Esophagus (tissue), 2 donors: ENCODE measurements at regions not wholly inside any gene's neighbourhood (a gene's known extent, or its start where the extent isn't known, plus 50 kb on each side); places are given as distances from the start of the nearest gene placed in this dataset.

Source experiments
- H3K27ac ChIP-seq, 2 donors: one replicate each; pipeline ENCODE4 v1.5.1; 2013; ENCODE audit warnings: low read depth in 2 of 2, mild to moderate bottlenecking in 2 of 2, inconsistent platforms in 1 of 2, low read length in 1 of 2, moderate library complexity in 1 of 2
- H3K27me3 ChIP-seq, 2 donors: one replicate each; pipeline ENCODE4 v1.6.1; 2013; ENCODE audit warnings: low read length in 2 of 2, control low read depth in 1 of 2, mild to moderate bottlenecking in 1 of 2; ENCODE audit not compliant: insufficient read depth in 2 of 2, control insufficient read depth in 1 of 2
- H3K36me3 ChIP-seq, 2 donors: one replicate each; pipeline ENCODE4 v1.6.1; 2013; ENCODE audit warnings: low read length in 1 of 2; ENCODE audit not compliant: control insufficient read depth in 2 of 2, insufficient read depth in 2 of 2
- H3K4me1 ChIP-seq, 2 donors: one replicate each; pipeline ENCODE4 v1.6.1; 2013; ENCODE audit warnings: low read length in 1 of 2; ENCODE audit not compliant: control insufficient read depth in 2 of 2, insufficient read depth in 2 of 2
- H3K4me3 ChIP-seq, 2 donors: one replicate each; pipeline ENCODE4 v1.5.1; 2013; ENCODE audit warnings: low read length in 2 of 2, mild to moderate bottlenecking in 2 of 2, low read depth in 1 of 2, moderate library complexity in 1 of 2
- H3K9me3 ChIP-seq, 2 donors: one replicate each; pipeline ENCODE4 v1.6.1; 2013; ENCODE audit warnings: mild to moderate bottlenecking in 2 of 2, low read depth in 1 of 2, low read length in 1 of 2, moderate library complexity in 1 of 2; ENCODE audit not compliant: control insufficient read depth in 2 of 2, insufficient read depth in 1 of 2
- WGBS, 2 donors: extraction: QIAGEN DNeasy Blood & Tissue Kit; methylation state at CpG; one replicate each; pipeline ENCODE4 v1.1.7; 2013; 5-methylcytosine and 5-hydroxymethylcytosine counted together
- donor health status: healthy with polysubstance abuse.
- donor health status: Bipolar disorder and iron deficiency.

- WGBS, 2 donors = 76 to 77% methylated on average over 1 of the region's 1 CpG
- Histone ChIP-seq H3K4me3 (no peak overlapping the region), H3K27ac (no peak overlapping the region)
These were observed 813.6 kb upstream of the ALCAM start for GRCh38 chr3:104553121-104553520.

DNA sequence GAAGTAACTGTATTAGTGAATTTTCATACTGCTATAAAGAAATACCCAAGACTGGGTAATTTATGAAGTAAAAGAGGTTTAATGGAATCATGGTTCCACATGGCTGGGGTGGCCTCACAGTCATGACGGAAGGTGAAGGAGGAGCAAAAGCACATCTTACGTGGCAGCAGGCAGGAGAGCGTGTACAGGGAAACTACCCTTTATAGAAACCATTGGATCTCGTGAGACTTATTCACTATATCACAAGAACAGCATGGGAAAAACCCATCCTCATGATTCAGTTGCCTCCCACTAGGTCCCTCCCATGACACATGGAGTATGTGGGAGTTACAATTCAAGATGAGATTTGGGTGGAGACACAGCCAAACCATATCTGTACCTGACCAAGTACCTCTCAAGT is 812.3 kb upstream of the ALCAM start:
- H3K27me3 ChIP-seq = no peaks in the 10 kb centered on the region
- WGBS, 2 donors = 90 to 93% methylated on average over 4 of the region's 4 CpGs
- H3K36me3 ChIP-seq = no peaks in the 10 kb centered on the region

More at GRCh38 chr3:104553121-104553520, 813.6 kb upstream of the ALCAM start:
- no peaks in the 10 kb centered on the region for H3K27me3 ChIP-seq
- H3K4me1 ChIP-seq = no peaks in the 10 kb centered on the region
- no peaks in the 10 kb centered on the region for H3K36me3 ChIP-seq
- no peaks in the 10 kb centered on the region for H3K9me3 ChIP-seq

GRCh38 chr3:104555728-104556127 is 811.0 kb upstream of the ALCAM start:
- Histone ChIP-seq H3K9me3 (no peaks in the 10 kb centered on the region), H3K36me3 (no peaks in the 10 kb centered on the region), H3K4me1 (no peaks in the 10 kb centered on the region), H3K27me3 (no peaks in the 10 kb centered on the region), H3K4me3 (no peak overlapping the region), H3K27ac (no peak overlapping the region)
- 42 to 51% methylated on average over 1 of the region's 1 CpG for WGBS, 2 donors

More for the DNA sequence above, 812.3 kb upstream of the ALCAM start:
- Histone ChIP-seq H3K4me1 (no peaks in the 10 kb centered on the region), H3K9me3 (no peaks in the 10 kb centered on the region), H3K4me3 (no peak overlapping the region), H3K27ac (no peak overlapping the region)

- no peaks in the 10 kb centered on the region for H3K9me3 ChIP-seq
- no peaks in the 10 kb centered on the region for H3K36me3 ChIP-seq
- no peak overlapping the region for H3K27ac ChIP-seq
- H3K27me3 ChIP-seq = no peaks in the 10 kb centered on the region
- 67 to 71% methylated on average over 4 of the region's 4 CpGs for WGBS, 2 donors
- H3K4me1 ChIP-seq = no peaks in the 10 kb centered on the region
- no peak overlapping the region for H3K4me3 ChIP-seq
These were observed 810.2 kb upstream of the ALCAM start for GRCh38 chr3:104556372-104557078.

DNA sequence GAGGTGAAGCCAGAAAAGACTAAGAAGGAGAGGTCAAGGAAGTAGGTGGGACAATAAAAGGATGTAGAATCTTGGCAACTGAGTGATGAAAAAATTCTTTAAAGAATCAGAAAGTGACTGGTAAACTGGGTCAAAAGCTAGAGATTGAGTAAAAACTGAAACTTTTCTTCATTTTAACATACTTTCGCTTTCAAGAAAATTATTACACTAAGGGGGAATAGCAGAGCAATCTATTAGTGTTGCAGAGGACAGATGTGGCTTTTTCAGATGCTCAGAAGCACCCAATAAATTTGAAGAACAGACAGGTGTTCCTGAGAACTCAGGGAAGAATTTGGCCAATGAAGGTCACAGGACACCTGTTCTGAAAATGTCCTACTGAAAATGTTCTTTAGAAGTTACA is 805.4 kb upstream of the ALCAM start:
- 90 to 93% methylated on average over 1 of the region's 1 CpG for WGBS, 2 donors
- no peaks in the 10 kb centered on the region for H3K4me1 ChIP-seq
- H3K4me3 ChIP-seq = no peak overlapping the region
- H3K9me3 ChIP-seq = no peaks in the 10 kb centered on the region
- H3K27ac ChIP-seq = no peak overlapping the region
- no peaks in the 10 kb centered on the region for H3K27me3 ChIP-seq
- no peaks in the 10 kb centered on the region for H3K36me3 ChIP-seq

DNA sequence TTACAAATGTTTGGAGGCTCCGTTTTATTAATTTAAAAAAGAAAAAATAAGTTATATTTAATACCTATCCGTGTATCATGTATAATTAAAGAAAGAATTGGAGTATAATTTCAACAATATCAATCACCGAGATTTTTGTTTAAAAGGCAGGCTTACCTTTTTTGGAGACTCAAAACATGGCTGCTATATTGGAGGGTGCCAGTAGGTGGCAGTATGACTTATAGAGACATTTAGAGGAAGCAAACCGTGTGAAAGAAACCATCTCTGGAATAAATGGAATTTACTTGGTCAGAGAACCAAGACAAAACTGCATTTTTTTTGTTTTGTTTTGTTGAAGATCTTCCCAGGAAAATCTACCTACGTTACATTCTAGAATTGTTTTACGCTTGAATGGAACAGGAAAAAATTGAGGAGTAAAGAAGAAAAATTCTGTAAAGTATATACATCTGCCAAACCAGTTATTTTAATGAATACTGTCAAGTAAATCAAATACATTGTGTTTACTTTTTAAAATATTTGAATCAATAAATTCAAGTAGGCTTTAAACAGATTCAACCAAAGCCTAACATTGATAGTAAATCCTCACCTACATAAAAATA is 802.6 kb upstream of the ALCAM start:
- Histone ChIP-seq H3K9me3 (no peaks in the 10 kb centered on the region), H3K4me1 (no peaks in the 10 kb centered on the region), H3K36me3 (no peaks in the 10 kb centered on the region), H3K4me3 (no peak overlapping the region), H3K27ac (no peak overlapping the region), H3K27me3 (no peaks in the 10 kb centered on the region)
- 57 to 59% methylated on average over 6 of the region's 6 CpGs for WGBS, 2 donors

DNA sequence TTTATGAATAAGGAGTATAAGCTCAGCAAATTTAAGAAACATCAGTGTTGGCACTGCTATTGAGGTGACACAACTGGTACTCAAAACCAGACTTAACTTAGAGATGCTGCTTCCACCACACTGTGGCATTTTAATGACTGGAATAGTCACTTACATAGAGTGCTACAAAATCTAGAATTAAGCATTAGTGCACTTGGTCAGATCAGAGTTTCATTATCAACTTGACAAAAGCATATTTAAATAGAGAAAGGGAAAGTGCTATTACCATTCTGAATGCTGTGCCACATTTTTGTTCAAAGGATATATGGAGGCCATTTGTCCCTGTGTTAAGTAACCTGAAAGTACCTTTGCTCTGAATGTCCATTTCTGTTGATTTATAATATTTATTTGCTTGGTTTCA is 800.7 kb upstream of the ALCAM start:
- Histone ChIP-seq H3K36me3 (no peaks in the 10 kb centered on the region), H3K27me3 (no peaks in the 10 kb centered on the region), H3K4me3 (no peak overlapping the region), H3K9me3 (no peaks in the 10 kb centered on the region), H3K27ac (no peak overlapping the region), H3K4me1 (no peaks in the 10 kb centered on the region)

GRCh38 chr3:104575634-104576033 is 791.1 kb upstream of the ALCAM start:
- Histone ChIP-seq H3K4me1 (no peaks in the 10 kb centered on the region), H3K27me3 (no peaks in the 10 kb centered on the region)
- 78 to 81% methylated on average over 1 of the region's 1 CpG for WGBS, 2 donors

GRCh38 chr3:104578558-104578957 is 788.2 kb upstream of the ALCAM start:
- WGBS, 2 donors = 76% methylated on average over 3 of the region's 3 CpGs

More at GRCh38 chr3:104575634-104576033, 791.1 kb upstream of the ALCAM start:
- peaks cover 9 to 16% of the 10 kb centered on the region in 2 donors for H3K9me3 ChIP-seq
- H3K36me3 ChIP-seq = no peaks in the 10 kb centered on the region
- H3K27ac ChIP-seq = no peak overlapping the region
- no peak overlapping the region for H3K4me3 ChIP-seq

GRCh38 chr3:104582092-104582491 is 784.6 kb upstream of the ALCAM start:
- no peaks in the 10 kb centered on the region for H3K27me3 ChIP-seq
- H3K27ac ChIP-seq = no peak overlapping the region
- H3K9me3 ChIP-seq = peaks cover 6 to 8% of the 10 kb centered on the region in 2 donors
- H3K4me1 ChIP-seq = no peaks in the 10 kb centered on the region
- no peaks in the 10 kb centered on the region for H3K36me3 ChIP-seq
- no peak overlapping the region for H3K4me3 ChIP-seq

More at GRCh38 chr3:104578558-104578957, 788.2 kb upstream of the ALCAM start:
- no peak overlapping the region for H3K4me3 ChIP-seq
- H3K9me3 ChIP-seq = peaks cover 9 to 16% of the 10 kb centered on the region in 2 donors
- no peak overlapping the region for H3K27ac ChIP-seq
- no peaks in the 10 kb centered on the region for H3K36me3 ChIP-seq
- no peaks in the 10 kb centered on the region for H3K4me1 ChIP-seq
- no peaks in the 10 kb centered on the region for H3K27me3 ChIP-seq
